ENCODE measurements at regions not wholly inside any gene's neighbourhood (a gene's known extent, or its start where the extent isn't known, plus 50 kb on each side); places are given as distances from the start of the nearest gene placed in this dataset.
"Not testable (repeated sequence)": the region's sequence is repeated elsewhere in the genome, so short reads cannot be mapped to it uniquely, and the experiment has no call there.

GRCh38 chr12:131250028-131250950 lies 296.6 kb downstream of the ADGRD1 start:
- DNase-seq (ENCODE audit: low read depth): no peak

DNA sequence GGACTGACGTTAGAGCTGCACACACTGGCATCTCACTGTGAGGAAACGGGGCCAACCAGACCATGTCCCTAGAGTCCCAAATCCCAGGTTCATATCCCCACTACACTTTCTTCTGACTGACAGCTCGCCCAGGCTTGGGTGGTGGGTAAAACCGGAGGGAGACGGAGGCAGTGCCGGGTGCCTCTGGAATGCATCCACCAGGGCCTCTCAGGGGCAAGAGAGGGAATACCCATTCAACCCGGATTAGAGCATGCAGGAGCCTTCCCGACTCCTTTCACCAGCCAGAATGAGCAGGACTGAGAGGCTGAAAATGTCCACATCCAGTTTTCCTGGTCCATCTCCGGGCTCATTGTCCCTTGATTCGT lies 297.2 kb downstream of the ADGRD1 start:
- DNase-seq (ENCODE audit: low read depth): no peak

- no peak for DNase-seq (ENCODE audit: low read depth)
Observed at GRCh38 chr12:131251336-131252101, 297.8 kb downstream of the ADGRD1 start.

- no peak for DNase-seq (ENCODE audit: low read depth)
Observed at GRCh38 chr12:131253376-131254026, 299.8 kb downstream of the ADGRD1 start.

GRCh38 chr12:131254374-131254773 lies 300.7 kb downstream of the ADGRD1 start:
- DNase-seq (ENCODE audit: low read depth): no peak

DNA sequence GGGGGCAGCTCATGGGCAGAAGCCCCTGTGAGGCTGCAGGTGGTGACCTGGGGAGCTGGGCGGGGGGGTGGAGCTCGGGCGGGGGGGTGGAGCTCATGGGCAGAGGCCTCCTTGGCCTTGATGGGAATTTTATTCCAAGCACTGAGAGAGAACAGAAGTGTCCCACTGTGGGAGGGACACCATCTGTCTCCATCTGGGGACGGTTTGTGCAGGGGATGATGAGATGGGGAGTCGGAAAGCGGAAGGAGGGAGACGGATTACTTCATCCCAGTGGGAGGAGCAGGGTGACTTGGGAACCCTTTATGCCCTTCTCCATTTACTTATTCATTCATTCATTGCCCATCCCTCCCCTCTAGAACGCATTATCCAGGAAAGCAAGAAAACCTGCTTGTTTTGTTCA lies 304.7 kb downstream of the ADGRD1 start:
- no peak for DNase-seq (ENCODE audit: low read depth)

DNA sequence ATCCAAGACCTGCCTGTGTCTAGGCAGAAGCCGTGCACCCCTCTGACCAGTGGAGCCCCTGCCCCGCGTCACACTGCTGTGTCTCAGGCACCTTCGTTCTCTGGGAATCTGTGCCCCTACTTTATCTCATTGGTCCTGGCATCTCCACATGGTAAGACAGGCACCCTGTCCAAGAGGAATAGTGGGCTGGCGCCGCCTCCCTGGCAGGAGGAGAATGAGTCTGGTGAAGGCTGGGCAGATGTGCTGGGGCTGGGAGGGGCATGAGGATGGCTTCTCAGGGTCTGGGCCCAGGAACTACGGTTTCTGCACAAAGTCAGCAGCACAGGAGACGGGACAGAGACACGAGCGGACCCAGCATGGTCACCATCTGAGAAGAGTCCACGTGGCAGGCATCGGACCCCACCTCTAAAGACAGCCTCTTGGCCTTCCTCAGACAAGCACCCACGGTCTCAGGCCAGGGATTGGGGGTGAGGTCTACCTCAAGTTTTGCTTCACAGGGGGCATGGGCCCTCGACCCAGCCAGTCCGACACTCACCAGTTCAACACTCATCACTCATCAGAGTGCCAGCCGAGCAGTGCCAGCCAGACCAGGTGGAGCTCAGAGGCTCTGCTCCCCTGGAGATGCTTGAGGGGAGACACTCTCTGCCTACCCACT lies 306.7 kb downstream of the ADGRD1 start:
- no peak for DNase-seq (ENCODE audit: low read depth)

DNA sequence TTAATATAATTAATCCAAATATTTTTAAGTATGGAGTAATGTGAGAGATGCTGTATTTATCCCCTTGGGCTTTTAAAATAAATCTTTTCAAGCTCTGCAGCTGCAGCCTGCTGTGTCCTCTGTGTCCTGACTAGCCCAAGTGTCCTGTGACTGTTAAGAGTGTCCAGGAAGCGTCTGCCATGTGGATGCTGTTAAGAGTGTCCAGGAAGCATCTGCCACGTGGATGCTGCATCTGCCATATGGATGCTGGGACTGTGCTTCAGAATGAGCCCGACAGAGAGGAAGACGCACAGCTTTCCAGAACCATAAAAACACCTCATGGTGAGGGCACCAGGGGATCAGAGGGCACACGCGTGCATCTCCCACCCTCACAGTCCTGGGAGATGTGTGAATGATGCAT lies 307.2 kb downstream of the ADGRD1 start:
- DNase-seq (ENCODE audit: low read depth): no peak

DNA sequence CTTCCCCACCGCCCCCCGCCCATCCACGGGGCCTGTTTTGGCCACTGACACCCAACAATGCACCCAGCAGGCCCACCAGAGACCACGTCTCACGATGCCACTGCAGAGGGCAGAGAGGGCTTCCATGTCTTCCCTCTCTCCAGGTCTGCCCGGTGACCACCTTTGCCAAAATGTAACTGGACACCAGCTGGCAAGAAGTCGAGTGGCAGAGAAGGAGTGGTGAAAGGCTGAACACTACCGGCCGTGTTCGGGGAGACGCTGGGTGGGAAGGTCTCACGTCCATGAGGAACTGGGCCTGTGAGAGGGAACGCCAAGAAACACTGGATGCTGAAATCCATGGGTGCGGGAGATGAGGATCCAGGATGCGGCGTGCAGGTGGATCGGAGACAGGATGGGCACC lies 308.2 kb downstream of the ADGRD1 start:
- no peak for DNase-seq (ENCODE audit: low read depth)

DNA sequence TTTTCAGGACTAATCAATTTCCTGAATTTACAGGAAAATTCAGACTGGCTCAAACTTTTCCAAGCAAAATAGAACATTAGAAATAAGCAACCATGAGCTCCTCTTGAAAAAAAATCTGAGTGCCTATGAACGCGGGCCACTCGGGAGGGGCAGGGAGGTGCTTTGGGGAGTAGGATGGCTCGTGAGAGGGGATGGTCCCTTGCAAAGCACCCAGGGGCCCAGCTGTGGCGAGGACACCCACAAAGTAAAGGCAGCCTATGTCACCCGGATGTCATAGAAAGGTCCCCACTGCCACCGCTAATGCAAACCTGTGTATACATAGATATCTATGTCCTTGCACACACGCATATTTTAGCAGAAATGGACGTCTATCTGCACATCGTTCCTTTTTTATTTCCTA lies 309.9 kb downstream of the ADGRD1 start:
- no peak for DNase-seq (ENCODE audit: low read depth)

- DNase-seq (ENCODE audit: low read depth): no peak
Observed at GRCh38 chr12:131264635-131265034, 310.9 kb downstream of the ADGRD1 start.

- DNase-seq (ENCODE audit: low read depth): no peak
Observed at GRCh38 chr12:131266591-131267467, 313.1 kb downstream of the ADGRD1 start.

- DNase-seq (ENCODE audit: low read depth): no peak
Observed at GRCh38 chr12:131267576-131267975, 313.9 kb downstream of the ADGRD1 start.

GRCh38 chr12:131268123-131268522 lies 314.4 kb downstream of the ADGRD1 start:
- not testable (repeated sequence) for DNase-seq (ENCODE audit: low read depth)

DNA sequence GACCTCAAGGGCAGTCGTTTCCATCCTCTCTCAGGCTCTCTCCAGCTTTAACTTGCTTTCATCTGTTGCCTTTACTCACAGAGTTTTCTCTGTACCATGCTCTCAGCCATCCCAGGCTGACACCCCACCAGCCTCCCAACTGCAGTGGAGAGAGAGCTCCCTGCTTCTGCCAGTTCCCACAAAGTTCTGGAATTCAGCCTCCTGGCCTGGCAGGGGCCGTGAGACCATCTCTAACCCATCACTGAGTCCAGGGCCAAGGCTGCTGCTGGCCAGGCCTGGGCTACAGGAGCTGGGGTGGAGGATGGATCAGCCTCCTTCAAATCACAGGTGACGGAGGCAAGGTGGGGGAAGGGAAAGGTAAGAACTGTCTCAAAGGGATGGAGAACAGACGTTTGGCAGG lies 314.9 kb downstream of the ADGRD1 start:
- not testable (repeated sequence) for DNase-seq (ENCODE audit: low read depth)

DNA sequence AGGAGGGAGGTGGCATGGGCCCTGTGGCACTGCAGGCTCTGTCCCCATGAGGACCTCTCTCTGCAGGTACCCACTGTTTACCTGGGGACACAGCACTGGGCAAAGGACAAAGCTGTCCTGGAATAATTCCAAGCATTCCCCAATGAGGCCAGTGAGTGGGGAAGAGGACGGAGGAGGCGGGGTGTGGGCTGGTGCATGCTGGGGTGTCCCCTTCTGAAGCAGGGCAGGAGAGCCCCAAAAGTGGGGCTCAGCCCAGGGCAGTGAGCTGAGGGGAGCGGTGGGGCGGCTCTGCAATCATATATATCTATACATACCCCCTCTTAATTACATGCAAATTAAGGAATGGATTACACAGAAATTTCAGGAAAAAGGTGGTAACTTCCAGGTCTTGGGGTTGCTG lies 315.8 kb downstream of the ADGRD1 start:
- no peak for DNase-seq (ENCODE audit: low read depth)

- DNase-seq (ENCODE audit: low read depth): not testable (repeated sequence)
Observed at GRCh38 chr12:131269977-131270376, 316.3 kb downstream of the ADGRD1 start.

GRCh38 chr12:131271724-131272123 lies 318.0 kb downstream of the ADGRD1 start:
- DNase-seq (ENCODE audit: low read depth): no peak

DNA sequence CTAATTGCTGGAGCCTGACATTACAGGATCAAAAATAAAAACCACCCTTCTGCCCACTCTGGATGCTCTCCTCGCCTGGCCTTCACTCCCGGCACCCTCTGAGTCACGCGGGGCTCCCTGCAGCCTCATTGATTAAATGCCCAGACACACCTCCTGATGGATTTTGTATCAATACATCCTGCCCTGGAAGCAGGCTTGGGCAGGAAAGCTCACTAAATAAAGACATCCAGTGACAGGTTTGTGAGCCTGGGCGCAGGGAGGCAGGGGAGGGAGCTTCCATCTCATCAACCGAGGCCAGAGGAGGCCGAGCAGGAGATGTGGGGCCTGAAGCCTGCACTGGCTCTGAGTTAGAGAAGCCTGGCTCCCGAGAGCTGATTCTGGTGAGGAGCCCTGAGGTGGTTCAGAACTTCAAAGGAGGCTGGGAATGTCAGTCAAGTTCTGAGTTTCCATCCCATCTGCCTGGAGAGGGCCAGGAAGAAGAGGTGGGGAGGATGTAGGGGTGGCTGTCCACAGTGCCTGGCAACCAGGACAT lies 318.6 kb downstream of the ADGRD1 start:
- not testable (repeated sequence) for DNase-seq (ENCODE audit: low read depth)

- no peak for DNase-seq (ENCODE audit: low read depth)
Observed at GRCh38 chr12:131273291-131273845, 319.7 kb downstream of the ADGRD1 start.

GRCh38 chr12:131274061-131274460 lies 320.4 kb downstream of the ADGRD1 start:
- DNase-seq (ENCODE audit: low read depth): no peak

Measured in stimulated activated CD8-positive, alpha-beta memory T cell treated with anti-CD3 and anti-CD28 coated beads, Interleukin-12 subunit alpha, Interleukin-12 subunit beta, amount 100 ng/mL, for 4 hours (primary cell).